OCI-LY3 (cell line): ENCODE measurements at regions not wholly inside any gene's neighbourhood (a gene's known extent, or its start where the extent isn't known, plus 50 kb on each side); places are given as distances from the start of the nearest gene placed in this dataset.

Experiments used
- H2AFZ ChIP-seq: fragments of 200-600, 300-600 bp; shearing (Covaris generic); 2 replicates; pipeline ENCODE4 v1.6.0; 2014; ENCODE audit warnings: antibody characterized with exemption, low read depth, low read length
- H3K27ac ChIP-seq: fragments of 200-600, 300-600 bp; sonication (generic); 2 replicates; pipeline ENCODE4 v1.5.1; 2014; ENCODE audit warnings: mild to moderate bottlenecking, low read length, moderate library complexity, mixed read lengths
- H3K27me3 ChIP-seq: fragments of 200-600, 300-600 bp; sonication (generic); 2 replicates; pipeline ENCODE4 v1.6.1; 2014; ENCODE audit warnings: low read depth, low read length, mixed read lengths
- H3K36me3 ChIP-seq: fragments of 200-600, 300-600 bp; sonication (generic); replicated peaks from 2 replicates; pipeline ENCODE3; 2014; ENCODE audit warnings: low read depth, low read length, mixed read lengths
- H3K4me1 ChIP-seq: fragments of 300-600, 200-600 bp; sonication (generic); 2 replicates; pipeline ENCODE4 v1.6.1; 2014; ENCODE audit warnings: low read length, mixed read lengths
- H3K4me2 ChIP-seq: fragments of 200-600, 300-600 bp; sonication (generic); 2 replicates; pipeline ENCODE4 v1.6.1; 2014; ENCODE audit warnings: low read length, mixed read lengths
- H3K4me3 ChIP-seq: fragments of 300-600, 200-600 bp; sonication (generic); 2 replicates; pipeline ENCODE4 v1.5.1; 2014; ENCODE audit warnings: antibody characterized with exemption, mild to moderate bottlenecking, low read length, moderate library complexity
- H3K79me2 ChIP-seq: fragments of 300-600, 200-600 bp; shearing (Covaris generic); 2 replicates; pipeline ENCODE4 v1.6.1; 2014; ENCODE audit warnings: mild to moderate bottlenecking, low read length, mixed read lengths
- H3K9ac ChIP-seq: fragments of 300-600, 200-600 bp; shearing (Covaris generic); 2 replicates; pipeline ENCODE4 v1.6.0; 2014; ENCODE audit warnings: mild to moderate bottlenecking, low read length, moderate library complexity
- H3K9me3 ChIP-seq: fragments of 200-600, 300-600 bp; shearing (Covaris generic); 2 replicates; pipeline ENCODE4 v1.6.1; 2014; ENCODE audit warnings: low read length, mixed read lengths; ENCODE audit not compliant: insufficient read depth
- H4K20me1 ChIP-seq: fragments of 200-600, 300-600 bp; sonication (generic); 2 replicates; pipeline ENCODE4 v1.6.1; 2016; ENCODE audit warnings: low read length, mixed read lengths; ENCODE audit not compliant: insufficient read depth
- CTCF ChIP-seq: fragments of 200-600, 300-600 bp; sonication (generic); IDR thresholded peaks from 2 replicates; pipeline ENCODE4 v1.5.1; 2014; ENCODE audit warnings: antibody characterized with exemption, low read length, low read depth
- EZH2phosphoT487 ChIP-seq: fragments of 200-600 bp; shearing (Covaris generic); IDR thresholded peaks from 2 replicates; pipeline ENCODE4 v1.6.1; 2018; ENCODE audit warnings: antibody characterized with exemption, mixed run types, low read depth

- Histone ChIP-seq H3K9ac (no peak overlapping the region), H3K79me2 (no peaks in the 10 kb centered on the region)
Observed at GRCh38 chr18:24561369-24561965, 101.0 kb downstream of the HRH4 start.

GRCh38 chr18:24567199-24567598 lies 106.8 kb downstream of the HRH4 start:
- H4K20me1 ChIP-seq = no peaks in the 10 kb centered on the region
- no peaks in the 10 kb centered on the region for H3K79me2 ChIP-seq
- no peak overlapping the region for H3K9ac ChIP-seq
- no peaks in the 10 kb centered on the region for H3K36me3 ChIP-seq
- TF ChIP-seq CTCF (no peak), EZH2phosphoT487 (no peak)
- no peak overlapping the region for H3K27ac ChIP-seq
- H2AFZ ChIP-seq = no peak overlapping the region
- no peak overlapping the region for H3K4me2 ChIP-seq
- H3K27me3 ChIP-seq = no peaks in the 10 kb centered on the region
- no peak overlapping the region for H3K4me3 ChIP-seq
- H3K4me1 ChIP-seq = no peaks in the 10 kb centered on the region
- H3K9me3 ChIP-seq = no peaks in the 10 kb centered on the region

More at GRCh38 chr18:24561369-24561965, 101.0 kb downstream of the HRH4 start:
- H2AFZ ChIP-seq = no peak overlapping the region
- no peaks in the 10 kb centered on the region for H4K20me1 ChIP-seq
- H3K4me2 ChIP-seq = no peak overlapping the region
- no peak overlapping the region for H3K27ac ChIP-seq
- H3K4me1 ChIP-seq = no peaks in the 10 kb centered on the region
- no peaks in the 10 kb centered on the region for H3K9me3 ChIP-seq
- H3K27me3 ChIP-seq = peaks cover 6% of the 10 kb centered on the region; the same call in 1 of the 2 replicates
- H3K36me3 ChIP-seq = no peaks in the 10 kb centered on the region
- no peak overlapping the region for H3K4me3 ChIP-seq
- TF ChIP-seq CTCF (no peak), EZH2phosphoT487 (no peak)

- H3K79me2 ChIP-seq = no peaks in the 10 kb centered on the region
- H3K4me2 ChIP-seq = no peak overlapping the region
- TF ChIP-seq CTCF (no peak), EZH2phosphoT487 (no peak)
- no peaks in the 10 kb centered on the region for H3K4me1 ChIP-seq
- H3K9me3 ChIP-seq = peaks cover 2% of the 10 kb centered on the region; the same call in 1 of the 2 replicates
- H3K36me3 ChIP-seq = no peaks in the 10 kb centered on the region
- no peak overlapping the region for H3K9ac ChIP-seq
- no peaks in the 10 kb centered on the region for H4K20me1 ChIP-seq
- no peaks in the 10 kb centered on the region for H3K27me3 ChIP-seq
- H2AFZ ChIP-seq = no peak overlapping the region
- H3K27ac ChIP-seq = no peak overlapping the region
- H3K4me3 ChIP-seq = no peak overlapping the region
Observed at GRCh38 chr18:24570716-24571115, 110.3 kb downstream of the HRH4 start.

- H3K27ac ChIP-seq = no peak overlapping the region
- H3K4me3 ChIP-seq = no peak overlapping the region
- H2AFZ ChIP-seq = no peak overlapping the region
- H3K27me3 ChIP-seq = peaks cover 9% of the 10 kb centered on the region
- no peaks in the 10 kb centered on the region for H3K9me3 ChIP-seq
- no peak overlapping the region for H3K9ac ChIP-seq
- H3K4me1 ChIP-seq = no peaks in the 10 kb centered on the region
- TF ChIP-seq CTCF = no peak
- no peak for TF ChIP-seq EZH2phosphoT487
- H3K79me2 ChIP-seq = no peaks in the 10 kb centered on the region
- no peak overlapping the region for H3K4me2 ChIP-seq
- H4K20me1 ChIP-seq = no peaks in the 10 kb centered on the region
- H3K36me3 ChIP-seq = no peaks in the 10 kb centered on the region
Observed at GRCh38 chr18:24582771-24583170, 122.3 kb downstream of the HRH4 start.
